ENCODE measurements at regions not wholly inside any gene's neighbourhood (a gene's known extent, or its start where the extent isn't known, plus 50 kb on each side); places are given as distances from the start of the nearest gene placed in this dataset.

- Histone ChIP-seq H3K9me2 (ENCODE audit: insufficient read depth, low read length) (no peaks in the 10 kb centered on the region), H4K20me1 (ENCODE audit: insufficient read depth, low read length) (no peaks in the 10 kb centered on the region), H3K27ac (ENCODE audit: low read depth, low read length, poor library complexity, severe bottlenecking) (no peak overlapping the region), H3K4me3 (ENCODE audit: low read depth, low read length, poor library complexity, severe bottlenecking) (no peak overlapping the region), H3K9me3 (ENCODE audit: low read length) (no peaks in the 10 kb centered on the region), H3K79me2 (ENCODE audit: insufficient read depth, low read depth, low read length) (no peaks in the 10 kb centered on the region), H3K4me2 (ENCODE audit: low read length) (no peak overlapping the region), H2AFZ (ENCODE audit: low read length) (no peak overlapping the region), H3K36me3 (ENCODE audit: insufficient read depth, low read length) (no peaks in the 10 kb centered on the region), H3K4me1 (ENCODE audit: insufficient read depth, low read length, poor library complexity, severe bottlenecking) (no peaks in the 10 kb centered on the region)
- TF ChIP-seq, protein P1, sequence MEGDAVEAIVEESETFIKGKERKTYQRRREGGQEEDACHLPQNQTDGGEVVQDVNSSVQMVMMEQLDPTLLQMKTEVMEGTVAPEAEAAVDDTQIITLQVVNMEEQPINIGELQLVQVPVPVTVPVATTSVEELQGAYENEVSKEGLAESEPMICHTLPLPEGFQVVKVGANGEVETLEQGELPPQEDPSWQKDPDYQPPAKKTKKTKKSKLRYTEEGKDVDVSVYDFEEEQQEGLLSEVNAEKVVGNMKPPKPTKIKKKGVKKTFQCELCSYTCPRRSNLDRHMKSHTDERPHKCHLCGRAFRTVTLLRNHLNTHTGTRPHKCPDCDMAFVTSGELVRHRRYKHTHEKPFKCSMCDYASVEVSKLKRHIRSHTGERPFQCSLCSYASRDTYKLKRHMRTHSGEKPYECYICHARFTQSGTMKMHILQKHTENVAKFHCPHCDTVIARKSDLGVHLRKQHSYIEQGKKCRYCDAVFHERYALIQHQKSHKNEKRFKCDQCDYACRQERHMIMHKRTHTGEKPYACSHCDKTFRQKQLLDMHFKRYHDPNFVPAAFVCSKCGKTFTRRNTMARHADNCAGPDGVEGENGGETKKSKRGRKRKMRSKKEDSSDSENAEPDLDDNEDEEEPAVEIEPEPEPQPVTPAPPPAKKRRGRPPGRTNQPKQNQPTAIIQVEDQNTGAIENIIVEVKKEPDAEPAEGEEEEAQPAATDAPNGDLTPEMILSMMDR (conservative IDR thresholded peaks at IDR 0.05; ENCODE audit: low read length): no peak
- TF ChIP-seq EZH2phosphoT487 (IDR thresholded peaks at IDR 0.05; ENCODE audit: borderline replicate concordance, low read depth, low read length): no peak
- no TSS peak for BruUV-seq (replicated peaks)
- ChIA-PET CTCF (ENCODE audit: unreplicated experiment) (no interaction called here), POLR2A (interaction anchor here (0.6 kb wide), 1 partner anchor 91 kb away, joined by 3 read pairs; no protein-coding TSS in a partner anchor)
- no peak for DNase-seq (ENCODE audit: low spot score)
- intact Hi-C loops (cut with micrococcal nuclease; ENCODE audit: unreplicated experiment): no loop called here
Observed at GRCh38 chr2:12817870-12818269, 101.1 kb downstream of the TRIB2 start.

- BruUV-seq (replicated peaks): no TSS peak
- Histone ChIP-seq H3K9me2 (ENCODE audit: insufficient read depth, low read length) (no peaks in the 10 kb centered on the region), H3K9me3 (ENCODE audit: low read length) (no peaks in the 10 kb centered on the region), H2AFZ (ENCODE audit: low read length) (no peak overlapping the region), H3K4me3 (ENCODE audit: low read depth, low read length, poor library complexity, severe bottlenecking) (no peak overlapping the region), H3K36me3 (ENCODE audit: insufficient read depth, low read length) (no peaks in the 10 kb centered on the region), H3K27ac (ENCODE audit: low read depth, low read length, poor library complexity, severe bottlenecking) (no peak overlapping the region), H4K20me1 (ENCODE audit: insufficient read depth, low read length) (no peaks in the 10 kb centered on the region), H3K79me2 (ENCODE audit: insufficient read depth, low read depth, low read length) (no peaks in the 10 kb centered on the region), H3K4me1 (ENCODE audit: insufficient read depth, low read length, poor library complexity, severe bottlenecking) (no peaks in the 10 kb centered on the region), H3K4me2 (ENCODE audit: low read length) (no peak overlapping the region)
- no peak for DNase-seq (ENCODE audit: low spot score)
- TF ChIP-seq, protein P1 (conservative IDR thresholded peaks at IDR 0.05; ENCODE audit: low read length): no peak
- TF ChIP-seq EZH2phosphoT487 (IDR thresholded peaks at IDR 0.05; ENCODE audit: borderline replicate concordance, low read depth, low read length): no peak
- CTCF ChIA-PET (ENCODE audit: unreplicated experiment): no interaction called here
- POLR2A ChIA-PET: interaction anchor here (0.6 kb wide), 1 partner anchor 90 kb away, joined by 3 read pairs; no protein-coding TSS in a partner anchor
- intact Hi-C loops (cut with micrococcal nuclease; ENCODE audit: unreplicated experiment): no loop called here
Observed at GRCh38 chr2:12818416-12819102, 101.8 kb downstream of the TRIB2 start.

- POLR2A ChIA-PET: no interaction called here
- no peaks in the 10 kb centered on the region for H3K9me3 ChIP-seq (ENCODE audit: low read length)
- H3K9me2 ChIP-seq (ENCODE audit: insufficient read depth, low read length): no peaks in the 10 kb centered on the region
- no peak overlapping the region for H3K4me2 ChIP-seq (ENCODE audit: low read length)
- no peaks in the 10 kb centered on the region for H4K20me1 ChIP-seq (ENCODE audit: insufficient read depth, low read length)
- BruUV-seq (replicated peaks): no TSS peak
- CTCF ChIA-PET (ENCODE audit: unreplicated experiment): no interaction called here
- no peaks in the 10 kb centered on the region for H3K79me2 ChIP-seq (ENCODE audit: insufficient read depth, low read depth, low read length)
- H2AFZ ChIP-seq (ENCODE audit: low read length): no peak overlapping the region
- no peak overlapping the region for H3K4me3 ChIP-seq (ENCODE audit: low read depth, low read length, poor library complexity, severe bottlenecking)
- H3K36me3 ChIP-seq (ENCODE audit: insufficient read depth, low read length): no peaks in the 10 kb centered on the region
- no peak for DNase-seq (ENCODE audit: low spot score)
- H3K4me1 ChIP-seq (ENCODE audit: insufficient read depth, low read length, poor library complexity, severe bottlenecking): no peaks in the 10 kb centered on the region
- no peak overlapping the region for H3K27ac ChIP-seq (ENCODE audit: low read depth, low read length, poor library complexity, severe bottlenecking)
- TF ChIP-seq, protein P1 (conservative IDR thresholded peaks at IDR 0.05; ENCODE audit: low read length): no peak
- no peak for TF ChIP-seq EZH2phosphoT487 (IDR thresholded peaks at IDR 0.05; ENCODE audit: borderline replicate concordance, low read depth, low read length)
- intact Hi-C loops (cut with micrococcal nuclease; ENCODE audit: unreplicated experiment): no loop called here
Observed at GRCh38 chr2:12819103-12819475, 102.4 kb downstream of the TRIB2 start.
